GM12891 (cell line): ENCODE measurements at regions not wholly inside any gene's neighbourhood (a gene's known extent, or its start where the extent isn't known, plus 50 kb on each side); places are given as distances from the start of the nearest gene placed in this dataset.

Experiments
- PAX5 ChIP-seq: IDR thresholded peaks from 2 replicates; pipeline ENCODE4 v1.6.1; 2011; ENCODE audit warnings: low read length, moderate library complexity, mild to moderate bottlenecking; ENCODE audit not compliant: insufficient read depth, severe bottlenecking
- POLR2A ChIP-seq: IDR thresholded peaks from 2 replicates; pipeline ENCODE4 v1.6.1; 2011; ENCODE audit warnings: low read depth, low read length, control low read depth
- POLR2AphosphoS5 ChIP-seq: IDR thresholded peaks from 2 replicates; pipeline ENCODE4 v1.6.1; 2011; ENCODE audit warnings: low read depth, low read length, control low read depth
- POU2F2 ChIP-seq: IDR thresholded peaks from 2 replicates; pipeline ENCODE4 v1.6.1; 2011; ENCODE audit warnings: low read depth, mild to moderate bottlenecking, control low read depth, low read length, moderate library complexity
- TAF1 ChIP-seq: IDR thresholded peaks from 2 replicates; pipeline ENCODE4 v1.6.1; 2011; ENCODE audit warnings: low read depth, low read length, control low read depth

DNA sequence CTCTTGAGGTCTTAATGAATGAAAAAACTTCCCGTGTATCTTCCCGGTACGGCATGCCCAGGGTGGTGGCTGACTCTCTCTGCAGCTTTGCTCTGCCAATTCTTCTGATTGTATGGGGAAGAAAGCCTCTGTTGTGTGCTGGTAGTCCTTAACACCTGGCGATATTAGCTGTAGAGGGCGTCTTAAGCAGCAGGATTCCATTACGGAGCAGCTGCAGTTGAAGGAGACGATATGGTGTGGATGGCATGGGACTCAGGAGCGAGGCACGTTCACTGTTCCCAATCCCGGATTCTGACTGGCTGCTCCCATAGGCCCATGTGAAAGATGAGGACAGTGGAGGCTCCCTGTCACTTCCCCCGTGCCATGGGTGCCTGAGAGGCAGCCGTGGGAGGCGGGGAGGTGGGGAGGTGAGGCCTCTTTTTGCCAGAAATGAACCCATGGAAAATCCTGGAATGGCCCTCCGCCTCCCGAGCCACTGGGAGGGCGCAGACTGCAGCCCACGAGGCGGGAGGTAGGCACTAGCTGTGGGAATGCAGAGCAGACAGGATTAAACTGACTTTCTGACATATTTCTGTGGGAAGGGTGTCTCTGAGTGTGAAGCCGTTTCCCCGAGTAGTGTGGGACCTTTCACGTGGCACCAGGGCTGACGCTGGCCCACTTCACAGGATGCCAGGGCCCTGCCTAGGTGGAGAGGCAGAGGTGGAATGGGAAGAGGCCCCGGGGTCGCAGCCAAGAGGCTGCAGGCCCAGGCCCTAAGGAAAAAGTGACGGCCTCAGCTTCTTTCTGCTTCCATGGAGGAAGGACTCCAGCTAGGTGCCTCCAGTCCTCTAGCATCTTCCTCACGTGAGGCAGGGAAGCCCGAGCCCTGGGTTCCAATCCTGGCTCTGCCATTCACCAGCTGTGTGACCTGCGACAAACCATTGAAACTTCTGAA lies 121.4 kb upstream of the CD82 start:
- TF ChIP-seq POLR2AphosphoS5 (no peak), POLR2A (no peak), TAF1 (no peak), POU2F2 (no peak), PAX5 (no peak)
